SK-N-SH (cell line): ENCODE measurements at regions not wholly inside any gene's neighbourhood (a gene's known extent, or its start where the extent isn't known, plus 50 kb on each side); places are given as distances from the start of the nearest gene placed in this dataset.

Experiments
- CTCF ChIP-seq: fragments of 200-600 bp; sonication (generic); IDR thresholded peaks from 2 replicates; pipeline ENCODE4 v1.6.1; 2017; ENCODE audit warnings: antibody characterized with exemption, mild to moderate bottlenecking, moderate library complexity
- EP300 ChIP-seq, 2 experiments: IDR thresholded peaks; 2 replicates each; pipeline versions ENCODE4 v1.4.0 to v1.6.1; 2012; ENCODE audit warnings: borderline replicate concordance in 1 of 2, low read depth in 1 of 2, low read length in 1 of 2
- EZH2phosphoT487 ChIP-seq: fragments of 200-600 bp; sonication (generic); IDR thresholded peaks from 2 replicates; pipeline ENCODE4 v1.6.1; 2017; ENCODE audit warnings: low read depth, mixed run types, mild to moderate bottlenecking, antibody characterized with exemption, moderate library complexity, borderline replicate concordance
- MXI1 ChIP-seq: IDR thresholded peaks from 2 replicates; pipeline ENCODE4 v1.6.1; 2012; ENCODE audit warnings: mild to moderate bottlenecking, low read depth, low read length, improper control_type of control experiment
- POLR2AphosphoS5 ChIP-seq: IDR thresholded peaks from 2 replicates; pipeline ENCODE4 v1.6.1; 2012; ENCODE audit warnings: low read depth, low read length
- RCOR1 ChIP-seq: fragments of 150-350 bp; IDR thresholded peaks from 2 replicates; pipeline ENCODE4 v1.6.1; 2017; ENCODE audit warnings: antibody characterized with exemption, low read length
- REST ChIP-seq: IDR thresholded peaks from 2 replicates; pipeline ENCODE4 v1.6.1; 2012; ENCODE audit warnings: mild to moderate bottlenecking, low read depth, low read length, moderate library complexity
- TAF1 ChIP-seq: IDR thresholded peaks from 2 replicates; pipeline ENCODE4 v1.6.1; 2012; ENCODE audit warnings: low read depth, mild to moderate bottlenecking, low read length, moderate library complexity, borderline replicate concordance
- USF1 ChIP-seq: IDR thresholded peaks from 2 replicates; pipeline ENCODE4 v1.4.0; 2012; ENCODE audit warnings: low read depth, borderline replicate concordance

- no peak for TF ChIP-seq USF1
- TF ChIP-seq CTCF = no peak
- TF ChIP-seq TAF1 = no peak
- no peak for TF ChIP-seq MXI1
- TF ChIP-seq EP300 (IDR thresholded peaks at IDR 0.05; ENCODE audit: borderline replicate concordance in 1 of 2, low read depth in 1 of 2, low read length in 1 of 2) = peak in 1 of 2 experiments; percentile 44; a peak in 2 of 4 replicates
- TF ChIP-seq EZH2phosphoT487 = no peak
- no peak for TF ChIP-seq REST
- no peak for TF ChIP-seq POLR2AphosphoS5
- TF ChIP-seq RCOR1 = no peak
These were observed 202.1 kb downstream of the KLF12 start for GRCh38 chr13:73932091-73932490.
